HCT116 (cell line): ENCODE measurements at regions not wholly inside any gene's neighbourhood (a gene's known extent, or its start where the extent isn't known, plus 50 kb on each side); places are given as distances from the start of the nearest gene placed in this dataset.

ENCODE experiments used
- ATAC-seq: fragments of 200-7000 bp; cut with Tn5 transposase; 2 replicates; pipeline ENCODE4 v1.9.1; 2020; ENCODE audit warnings: mild to moderate bottlenecking, moderate library complexity
- BruUV-seq: library from RNA; stranded (reverse); fragments of 400-500 nt; replicated peaks from 2 replicates; lab custom pipeline; 2021; lab: Mats Ljungman, UMichigan
- CTCF ChIA-PET: fragments of 300-600 bp; sonication (Branson Sonifier 250); formaldehyde crosslinking; loops from one replicate; lab custom pipeline; 2021; ENCODE audit warnings: antibody characterized with exemption; lab: Charles Lee
- POLR2A ChIA-PET: fragments of 300-600, 350-600 bp; sonication (Branson Sonifier 250); formaldehyde crosslinking; loops from one replicate; lab custom pipeline; 2021; ENCODE audit warnings: antibody characterized with exemption; lab: Charles Lee
- RAD21 ChIA-PET, 2 experiments: fragments of 300-600 bp; sonication (Branson Sonifier 250); formaldehyde crosslinking; loops; one replicate each; lab custom pipeline; 2023; ENCODE audit warnings: low total read pairs in 2 of 2; ENCODE audit not compliant: uncharacterized antibody in 2 of 2, unreplicated experiment in 2 of 2, low non-redundant PET in 1 of 2; lab: Charles Lee
- DNase-seq: peaks from one replicate; pipeline ENCODE4 v3.0.0-alpha.2; 2010; ENCODE audit warnings: low read depth, low spot score
- H2AFZ ChIP-seq: fragments of 200-600 bp; shearing (Covaris generic), sonication (generic); 2 replicates; pipeline ENCODE4 v1.6.1; 2017; ENCODE audit warnings: low read depth, mixed run types, mixed read lengths, antibody characterized with exemption, low read length; ENCODE audit not compliant: poor library complexity, severe bottlenecking
- H3K27ac ChIP-seq: 2 replicates; pipeline ENCODE4 v1.5.1; 2012; ENCODE audit warnings: low read depth, low read length
- H3K27me3 ChIP-seq: fragments of 200-600 bp; sonication (generic); 2 replicates; pipeline ENCODE4 v1.6.1; 2016; ENCODE audit warnings: mixed run types, low read length, mixed read lengths; ENCODE audit not compliant: insufficient read depth
- H3K36me3 ChIP-seq, 2 experiments: fragments of 200-500 bp in 1 of 2; fragments of 200-600 bp in 1 of 2; sonication (Bioruptor generic) in 1 of 2; sonication (generic) in 1 of 2; 2 replicates each; pipeline versions ENCODE4 v1.5.1 to v1.6.1; 2014 to 2016; ENCODE audit warnings: low read length in 2 of 2, inconsistent platforms in 1 of 2, mixed read lengths in 1 of 2, mixed run types in 1 of 2; ENCODE audit not compliant: insufficient read depth in 2 of 2, control insufficient read depth in 1 of 2
- H3K4me1 ChIP-seq, 2 experiments: fragments of 200-600 bp in 1 of 2; sonication (generic) in 1 of 2; 2 replicates each; pipeline versions ENCODE4 v1.5.1 to v1.6.1; 2012 to 2017; ENCODE audit warnings: low read length in 2 of 2, inconsistent platforms in 1 of 2, mild to moderate bottlenecking in 1 of 2, mixed read lengths in 1 of 2, mixed run types in 1 of 2, moderate library complexity in 1 of 2; ENCODE audit not compliant: insufficient read depth in 2 of 2, control insufficient read depth in 1 of 2
- H3K4me2 ChIP-seq: fragments of 200-600 bp; sonication (generic); 2 replicates; pipeline ENCODE4 v1.6.1; 2017; ENCODE audit warnings: mixed run types, low read length, mixed read lengths
- H3K4me3 ChIP-seq, 2 experiments: fragments of 200-600 bp in 1 of 2; sonication (generic) in 1 of 2; replicated peaks in 1 of 2; 2 replicates each; pipeline ENCODE4 v1.5.1; 2011 to 2016; ENCODE audit warnings: low read length in 2 of 2, control low read depth in 1 of 2, low read depth in 1 of 2, mild to moderate bottlenecking in 1 of 2, mixed read lengths in 1 of 2, mixed run types in 1 of 2
- H3K79me2 ChIP-seq: fragments of 200-600 bp; sonication (generic); 2 replicates; pipeline ENCODE4 v1.6.1; 2017; ENCODE audit warnings: mild to moderate bottlenecking, mixed run types, low read length, moderate library complexity, mixed read lengths; ENCODE audit not compliant: insufficient read depth
- H3K9ac ChIP-seq: fragments of 200-600 bp; sonication (generic); 2 replicates; pipeline ENCODE4 v1.6.1; 2016; ENCODE audit warnings: low read length, mixed read lengths
- H3K9me2 ChIP-seq: fragments of 200-600 bp; sonication (generic), shearing (Covaris generic); 2 replicates; pipeline ENCODE4 v1.6.1; 2017; ENCODE audit warnings: mixed run types, mild to moderate bottlenecking, moderate library complexity; ENCODE audit not compliant: insufficient read depth
- H3K9me3 ChIP-seq, 2 experiments: fragments of 200-500 bp in 1 of 2; fragments of 200-600 bp in 1 of 2; sonication (Bioruptor generic) in 1 of 2; sonication (generic) in 1 of 2; 2 replicates each; pipeline ENCODE4 v1.6.1; 2014 to 2017; ENCODE audit warnings: low read length in 2 of 2, mixed read lengths in 2 of 2, inconsistent platforms in 1 of 2, low read depth in 1 of 2, mild to moderate bottlenecking in 1 of 2, mixed run types in 1 of 2, moderate library complexity in 1 of 2; ENCODE audit not compliant: control insufficient read depth in 1 of 2, insufficient read depth in 1 of 2
- H4K20me1 ChIP-seq: fragments of 200-600 bp; sonication (generic), shearing (Covaris generic); 2 replicates; pipeline ENCODE4 v1.6.1; 2017; ENCODE audit warnings: mixed run types, mild to moderate bottlenecking, moderate library complexity; ENCODE audit not compliant: insufficient read depth
- EGR1 ChIP-seq: IDR thresholded peaks from 2 replicates; pipeline ENCODE4 v1.6.1; 2012; ENCODE audit warnings: low read depth
- ELF1 ChIP-seq: IDR thresholded peaks from 2 replicates; pipeline ENCODE4 v1.6.1; 2012; ENCODE audit warnings: low read depth, borderline replicate concordance
- JUND ChIP-seq: IDR thresholded peaks from 2 replicates; pipeline ENCODE4 v1.6.1; 2012
- POLR2A ChIP-seq: IDR thresholded peaks from 2 replicates; pipeline ENCODE4 v1.7.0; 2011; ENCODE audit warnings: borderline replicate concordance; ENCODE audit not compliant: insufficient read depth, insufficient read length; ENCODE audit errors: extremely low read depth
- POLR2AphosphoS5 ChIP-seq: IDR thresholded peaks from 2 replicates; pipeline ENCODE4 v1.6.1; 2011; ENCODE audit warnings: mild to moderate bottlenecking, low read depth, low read length, moderate library complexity
- RAD21 ChIP-seq: IDR thresholded peaks from 2 replicates; pipeline ENCODE4 v1.6.1; 2012; ENCODE audit warnings: low read depth, mild to moderate bottlenecking
- YY1 ChIP-seq: IDR thresholded peaks from 2 replicates; pipeline ENCODE4 v1.6.1; 2011; ENCODE audit warnings: low read length, low read depth, moderate library complexity, mild to moderate bottlenecking; ENCODE audit not compliant: insufficient replicate concordance; ENCODE audit errors: extremely low read depth
- intact Hi-C: fragments of 100-400 bp; cut with micrococcal nuclease; formaldehyde crosslinking; loops from 2 replicates; pipeline ENCODE4 v1.10.0; 2022
- TF ChIP-seq, protein P1 (sequence below): IDR thresholded peaks from 2 replicates; pipeline ENCODE4 v1.6.1; 2011; ENCODE audit warnings: mild to moderate bottlenecking, low read length, moderate library complexity; ENCODE audit not compliant: insufficient replicate concordance; ENCODE audit errors: extremely low read depth
- TF ChIP-seq, protein P2 (sequence below), 3 experiments: fragments of 200-600 bp in 1 of 3; sonication (generic) in 1 of 3; IDR thresholded peaks in 2 of 3; conservative IDR thresholded peaks in 1 of 3; 2 replicates each; pipeline ENCODE4 v1.5.1; 2012 to 2017; ENCODE audit warnings: low read depth in 2 of 3, low read length in 2 of 3, antibody characterized with exemption in 1 of 3, borderline replicate concordance in 1 of 3, control low read depth in 1 of 3, mild to moderate bottlenecking in 1 of 3, mixed read lengths in 1 of 3, mixed run types in 1 of 3, moderate library complexity in 1 of 3; ENCODE audit not compliant: insufficient read depth in 1 of 3

DNA sequence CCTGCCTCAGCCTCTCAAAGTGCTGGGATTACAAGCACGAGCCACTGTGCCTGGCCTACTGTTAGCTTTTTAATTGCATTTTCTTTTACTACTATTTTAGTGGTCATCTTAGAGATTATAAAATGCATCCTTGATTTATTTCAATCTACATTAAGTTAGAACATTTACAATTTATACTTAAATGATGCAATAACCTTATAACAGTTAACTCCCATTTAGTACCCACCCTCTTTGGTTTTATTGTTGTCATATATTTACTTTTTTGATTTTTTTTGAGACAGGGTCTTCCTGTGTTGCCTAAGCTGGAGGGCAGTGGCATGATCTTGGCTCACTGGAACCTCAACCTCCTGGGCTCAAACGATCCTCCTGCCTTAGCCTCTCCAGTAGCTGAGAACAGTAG is 77.3 kb downstream of the PPCDC start:
- Histone ChIP-seq H3K9ac (no peak overlapping the region), H3K79me2 (no peaks in the 10 kb centered on the region), H3K36me3 (no peaks in the 10 kb centered on the region), H3K4me1 (peaks cover 16 to 22% of the 10 kb centered on the region in 2 experiments), H3K9me2 (no peaks in the 10 kb centered on the region), H3K4me2 (no peak overlapping the region), H3K27ac (no peak overlapping the region), H3K4me3 (no peak overlapping the region), H3K27me3 (no peaks in the 10 kb centered on the region), H4K20me1 (no peaks in the 10 kb centered on the region), H2AFZ (no peak overlapping the region), H3K9me3 (no peaks in the 10 kb centered on the region)
- TF ChIP-seq, protein P1, sequence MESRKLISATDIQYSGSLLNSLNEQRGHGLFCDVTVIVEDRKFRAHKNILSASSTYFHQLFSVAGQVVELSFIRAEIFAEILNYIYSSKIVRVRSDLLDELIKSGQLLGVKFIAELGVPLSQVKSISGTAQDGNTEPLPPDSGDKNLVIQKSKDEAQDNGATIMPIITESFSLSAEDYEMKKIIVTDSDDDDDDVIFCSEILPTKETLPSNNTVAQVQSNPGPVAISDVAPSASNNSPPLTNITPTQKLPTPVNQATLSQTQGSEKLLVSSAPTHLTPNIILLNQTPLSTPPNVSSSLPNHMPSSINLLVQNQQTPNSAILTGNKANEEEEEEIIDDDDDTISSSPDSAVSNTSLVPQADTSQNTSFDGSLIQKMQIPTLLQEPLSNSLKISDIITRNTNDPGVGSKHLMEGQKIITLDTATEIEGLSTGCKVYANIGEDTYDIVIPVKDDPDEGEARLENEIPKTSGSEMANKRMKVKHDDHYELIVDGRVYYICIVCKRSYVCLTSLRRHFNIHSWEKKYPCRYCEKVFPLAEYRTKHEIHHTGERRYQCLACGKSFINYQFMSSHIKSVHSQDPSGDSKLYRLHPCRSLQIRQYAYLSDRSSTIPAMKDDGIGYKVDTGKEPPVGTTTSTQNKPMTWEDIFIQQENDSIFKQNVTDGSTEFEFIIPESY: no peak
- no peak for TF ChIP-seq RAD21
- no peak for TF ChIP-seq JUND
- no peak for TF ChIP-seq POLR2AphosphoS5
- TF ChIP-seq POLR2A: no peak
- TF ChIP-seq ELF1: no peak
- no peak for TF ChIP-seq YY1
- TF ChIP-seq EGR1: no peak
- TF ChIP-seq, protein P2, sequence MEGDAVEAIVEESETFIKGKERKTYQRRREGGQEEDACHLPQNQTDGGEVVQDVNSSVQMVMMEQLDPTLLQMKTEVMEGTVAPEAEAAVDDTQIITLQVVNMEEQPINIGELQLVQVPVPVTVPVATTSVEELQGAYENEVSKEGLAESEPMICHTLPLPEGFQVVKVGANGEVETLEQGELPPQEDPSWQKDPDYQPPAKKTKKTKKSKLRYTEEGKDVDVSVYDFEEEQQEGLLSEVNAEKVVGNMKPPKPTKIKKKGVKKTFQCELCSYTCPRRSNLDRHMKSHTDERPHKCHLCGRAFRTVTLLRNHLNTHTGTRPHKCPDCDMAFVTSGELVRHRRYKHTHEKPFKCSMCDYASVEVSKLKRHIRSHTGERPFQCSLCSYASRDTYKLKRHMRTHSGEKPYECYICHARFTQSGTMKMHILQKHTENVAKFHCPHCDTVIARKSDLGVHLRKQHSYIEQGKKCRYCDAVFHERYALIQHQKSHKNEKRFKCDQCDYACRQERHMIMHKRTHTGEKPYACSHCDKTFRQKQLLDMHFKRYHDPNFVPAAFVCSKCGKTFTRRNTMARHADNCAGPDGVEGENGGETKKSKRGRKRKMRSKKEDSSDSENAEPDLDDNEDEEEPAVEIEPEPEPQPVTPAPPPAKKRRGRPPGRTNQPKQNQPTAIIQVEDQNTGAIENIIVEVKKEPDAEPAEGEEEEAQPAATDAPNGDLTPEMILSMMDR (IDR thresholded peaks at IDR 0.05 in 2 of 3, conservative IDR thresholded peaks at IDR 0.05 in 1 of 3; ENCODE audit: borderline replicate concordance in 1 of 3, insufficient read depth in 1 of 3, low read depth in 2 of 3, low read length in 2 of 3): no peak
- intact Hi-C loops: no loop called here
- BruUV-seq: no TSS peak
- DNase-seq: no peak
- CTCF ChIA-PET: no interaction called here
- ATAC-seq: no peak
- POLR2A ChIA-PET: no interaction called here
- RAD21 ChIA-PET: no interaction called here
